ENCODE measurements at regions not wholly inside any gene's neighbourhood (a gene's known extent, or its start where the extent isn't known, plus 50 kb on each side); places are given as distances from the start of the nearest gene placed in this dataset.
A peak's percentile ranks its signal among the peaks of the same experiment; 100 is the strongest.
"Not testable (repeated sequence)": the region's sequence is repeated elsewhere in the genome, so short reads cannot be mapped to it uniquely, and the experiment has no call there.

DNA sequence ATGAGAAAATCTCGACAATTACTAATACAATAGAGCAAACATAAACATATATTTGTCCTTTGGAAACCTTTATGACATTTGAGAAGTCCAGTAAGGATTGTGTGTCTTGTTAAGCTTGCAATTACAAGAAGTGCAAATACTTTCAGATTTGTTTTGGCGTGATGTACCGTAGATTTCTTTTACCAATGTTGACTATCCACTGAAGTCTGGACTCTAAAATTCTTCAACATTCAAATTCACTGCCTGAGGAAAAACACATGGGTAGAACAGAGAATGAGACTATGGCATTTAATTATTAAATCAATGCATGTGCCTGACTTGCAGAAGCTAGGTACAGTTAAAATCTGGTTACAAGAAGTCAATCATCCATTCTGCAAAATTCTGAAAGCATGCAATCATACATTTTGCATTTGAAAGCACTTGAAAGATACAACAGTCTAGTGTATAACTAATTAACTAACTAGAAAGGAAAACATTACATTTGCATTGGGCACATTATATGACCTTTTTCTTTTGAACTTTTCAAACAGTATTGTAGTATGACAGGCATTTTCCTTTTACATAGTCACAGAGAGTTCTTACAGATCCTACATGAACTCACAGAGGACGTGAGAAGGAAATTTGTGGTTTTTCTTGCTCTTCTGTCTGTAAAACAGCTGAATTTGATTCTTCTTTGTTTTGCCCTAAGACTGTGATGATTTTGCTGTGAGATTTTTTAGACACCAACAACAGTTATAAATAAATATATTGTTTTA is 511.1 kb upstream of the ADGRL4 start:
- no peak for DNase-seq

DNA sequence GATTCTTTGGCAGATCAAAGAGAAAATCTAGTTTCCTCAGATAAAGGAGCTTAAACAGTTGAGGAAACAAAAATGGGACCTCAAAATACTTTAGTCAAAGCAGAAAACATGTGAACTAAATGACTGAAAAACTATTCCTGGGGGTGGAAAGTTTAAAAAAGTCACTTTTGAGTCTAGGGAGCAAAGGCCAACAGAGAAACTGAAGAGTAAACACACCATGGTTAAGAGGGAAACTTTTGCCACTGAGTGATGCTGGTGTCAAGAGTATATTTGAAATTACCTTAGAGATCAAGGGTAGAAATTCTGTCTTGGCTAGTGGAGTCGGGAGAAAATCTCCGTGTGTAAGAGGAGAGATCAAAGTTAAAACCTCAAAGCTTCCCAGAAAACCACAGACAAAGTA is 501.2 kb upstream of the ADGRL4 start:
- DNase-seq = no peak

DNA sequence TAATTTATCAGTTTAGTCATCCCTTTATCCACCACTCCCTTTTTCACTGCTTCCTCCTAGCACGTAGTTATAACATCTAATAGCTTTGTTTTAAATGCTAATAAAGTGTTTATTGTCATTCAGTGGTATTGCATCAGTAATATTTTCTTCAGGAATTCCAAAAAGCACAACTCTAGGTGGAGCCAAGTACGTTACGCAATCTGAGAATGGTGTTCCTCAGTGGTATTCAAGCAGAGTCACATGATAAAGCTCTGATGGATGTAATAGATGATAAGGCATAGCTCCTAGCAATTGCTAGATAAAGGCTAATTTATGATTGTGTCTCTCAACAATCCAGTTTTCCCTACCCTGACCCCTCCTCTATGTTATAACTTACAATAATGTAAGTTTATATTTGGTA is 494.6 kb upstream of the ADGRL4 start:
- no peak for DNase-seq

DNA sequence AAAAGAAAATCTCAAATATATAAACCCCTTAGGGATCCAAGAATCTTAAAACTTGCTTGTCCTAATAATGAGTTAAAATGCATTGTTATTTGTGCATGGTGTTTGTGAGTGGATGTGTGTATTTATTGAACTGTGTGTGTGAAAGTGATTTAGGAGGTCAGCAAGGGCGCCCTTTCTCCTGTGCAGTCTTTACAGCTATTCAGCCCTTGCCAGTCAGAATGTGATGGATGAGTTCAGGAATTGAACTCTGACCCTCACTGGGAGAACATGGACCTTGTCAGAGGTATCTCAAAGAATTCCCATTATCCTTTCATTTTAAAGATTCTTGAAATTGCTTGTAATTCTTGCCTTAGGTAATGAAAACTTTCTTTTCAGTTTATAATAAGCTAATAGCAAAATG is 493.0 kb upstream of the ADGRL4 start:
- no peak for DNase-seq

DNA sequence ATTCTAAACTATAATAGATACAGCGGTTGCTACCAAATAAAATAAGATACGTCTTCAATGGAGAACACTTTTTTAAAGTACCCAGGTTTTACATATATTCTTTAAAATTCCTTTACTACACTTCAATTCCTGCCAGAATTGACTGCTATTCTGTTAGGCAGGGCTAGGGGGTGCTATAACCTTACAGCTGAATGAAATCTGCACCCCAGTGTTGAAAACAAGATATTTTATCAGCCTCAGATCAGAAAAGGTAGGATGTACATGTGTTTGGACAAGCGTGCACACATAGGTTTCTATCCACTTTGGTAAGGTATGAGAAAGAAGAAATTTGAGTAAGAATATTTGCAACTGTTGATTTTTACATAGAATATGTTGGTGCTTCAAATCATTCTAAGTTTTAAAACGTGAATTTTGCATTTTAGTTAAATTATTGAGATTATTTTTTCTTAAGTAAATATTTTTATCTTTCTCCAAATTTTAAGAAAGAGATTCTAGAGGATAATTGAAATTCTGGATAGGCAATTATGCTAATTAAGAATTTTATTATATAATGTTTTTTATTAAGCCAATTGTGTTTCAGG is 490.8 kb upstream of the ADGRL4 start:
- peak; percentile 9 for DNase-seq

DNA sequence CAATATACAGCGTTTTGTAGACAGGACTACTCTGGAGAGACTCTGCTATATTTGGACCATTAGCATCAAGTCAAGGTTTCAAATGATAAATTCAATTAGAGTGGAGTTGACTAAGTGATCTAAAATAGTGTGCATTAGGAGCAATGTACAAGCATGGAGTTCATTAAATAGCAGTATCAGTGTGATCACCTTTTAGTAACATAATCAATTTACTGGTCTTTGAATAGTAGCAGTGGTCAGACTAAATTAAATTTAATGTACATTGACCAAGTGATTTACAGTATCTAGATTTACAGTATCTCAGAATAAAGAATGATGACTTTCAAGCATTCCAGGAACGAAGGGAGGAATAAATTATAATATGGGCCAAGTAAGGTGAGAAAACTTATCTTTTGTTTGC is 489.6 kb upstream of the ADGRL4 start:
- no peak for DNase-seq

DNA sequence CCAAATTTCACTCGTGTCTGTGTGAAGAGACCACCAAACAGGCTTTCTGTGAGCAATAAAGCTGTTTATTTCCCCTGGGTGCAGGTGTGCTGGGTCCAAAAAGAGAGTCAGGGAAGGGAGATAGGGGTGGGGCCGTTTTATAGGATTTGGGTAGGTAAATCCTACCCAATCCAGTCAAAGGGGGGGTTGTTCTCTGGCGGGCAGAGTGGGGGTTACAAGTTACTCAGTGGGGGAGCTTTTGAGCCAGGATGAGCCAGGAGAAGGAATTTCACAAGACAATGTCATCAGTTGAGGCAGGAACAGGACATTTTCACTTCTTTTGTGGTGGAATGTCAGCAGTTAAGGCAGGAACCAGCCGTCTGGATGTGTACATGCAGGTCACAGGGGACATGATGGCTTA is 487.2 kb upstream of the ADGRL4 start:
- DNase-seq = not testable (repeated sequence)

DNA sequence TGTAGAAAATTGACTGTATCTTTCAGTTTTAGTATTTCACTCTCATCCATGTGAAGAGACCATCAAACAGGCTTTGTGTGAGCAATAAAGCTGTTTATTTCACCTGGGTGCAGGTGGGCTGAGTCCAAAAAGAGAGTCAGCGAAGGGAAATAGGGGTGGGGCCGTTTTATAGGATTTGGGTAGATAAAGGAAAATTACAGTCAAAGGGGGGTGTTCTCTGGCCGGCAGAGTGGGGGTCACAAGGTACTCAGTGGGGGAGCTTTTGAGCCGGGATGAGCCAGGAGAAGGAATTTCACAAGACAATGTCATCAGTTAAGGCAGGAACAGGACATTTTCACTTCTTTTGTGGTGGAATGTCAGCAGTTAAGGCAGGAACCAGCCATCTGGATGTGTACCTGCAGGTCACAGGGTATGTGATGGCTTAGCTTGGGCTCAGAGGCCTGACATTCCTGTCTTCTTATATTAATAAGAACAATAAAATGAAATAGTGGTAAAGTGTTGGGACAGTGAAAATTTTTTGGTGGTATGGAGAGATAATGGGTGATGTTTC is 482.1 kb upstream of the ADGRL4 start:
- DNase-seq = not testable (repeated sequence)

DNA sequence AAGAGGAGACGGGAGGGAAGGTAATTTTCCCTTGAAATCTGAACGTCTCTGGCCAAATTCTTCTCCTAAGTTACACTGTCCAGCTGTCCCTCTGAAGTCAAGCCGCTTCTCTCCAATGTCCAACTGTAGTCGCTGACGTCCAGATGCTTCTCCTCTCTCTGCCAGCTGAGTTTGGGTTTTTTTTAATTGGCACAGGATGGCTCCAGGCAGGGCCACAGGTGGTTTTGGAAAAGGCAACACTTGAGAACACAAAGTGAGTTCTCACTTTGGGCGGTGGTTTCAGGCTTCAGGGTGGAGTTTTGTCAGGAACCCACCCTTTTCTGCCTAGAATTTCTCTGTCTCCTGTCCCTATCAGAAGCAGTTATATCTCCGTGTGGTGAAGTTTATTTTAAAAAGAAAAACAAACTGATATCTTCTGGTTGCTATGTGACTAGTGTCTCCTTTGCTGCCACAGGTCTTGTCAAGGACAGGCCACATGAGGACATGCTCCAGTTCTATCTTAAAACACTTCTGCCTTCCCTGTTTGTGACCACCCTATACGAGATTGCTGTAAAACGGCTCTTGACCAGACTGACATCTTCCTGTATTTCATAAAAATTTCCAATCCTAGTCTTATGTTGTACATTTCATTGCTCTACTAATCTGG is 472.3 kb upstream of the ADGRL4 start:
- DNase-seq = no peak

DNA sequence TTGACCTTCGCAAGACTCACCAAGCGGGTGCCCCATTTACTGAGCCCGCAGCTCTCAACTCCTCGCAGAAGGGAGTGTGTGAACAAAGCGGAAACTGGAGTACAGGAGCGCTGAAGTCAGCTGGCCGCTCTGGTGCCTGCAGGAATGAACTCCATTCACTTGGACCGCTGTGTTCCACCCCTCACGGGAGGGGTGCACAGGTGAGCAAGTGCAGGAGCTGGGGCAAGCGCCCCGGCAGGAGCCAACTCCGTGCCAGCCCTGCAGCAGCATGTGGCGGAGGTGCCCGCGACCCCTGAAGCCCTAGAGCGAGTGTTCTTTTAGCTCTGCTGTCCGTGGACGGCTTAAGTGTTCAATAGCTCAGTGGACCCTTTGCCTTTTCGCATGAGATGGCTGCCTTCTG is 471.6 kb upstream of the ADGRL4 start:
- DNase-seq = no peak

DNA sequence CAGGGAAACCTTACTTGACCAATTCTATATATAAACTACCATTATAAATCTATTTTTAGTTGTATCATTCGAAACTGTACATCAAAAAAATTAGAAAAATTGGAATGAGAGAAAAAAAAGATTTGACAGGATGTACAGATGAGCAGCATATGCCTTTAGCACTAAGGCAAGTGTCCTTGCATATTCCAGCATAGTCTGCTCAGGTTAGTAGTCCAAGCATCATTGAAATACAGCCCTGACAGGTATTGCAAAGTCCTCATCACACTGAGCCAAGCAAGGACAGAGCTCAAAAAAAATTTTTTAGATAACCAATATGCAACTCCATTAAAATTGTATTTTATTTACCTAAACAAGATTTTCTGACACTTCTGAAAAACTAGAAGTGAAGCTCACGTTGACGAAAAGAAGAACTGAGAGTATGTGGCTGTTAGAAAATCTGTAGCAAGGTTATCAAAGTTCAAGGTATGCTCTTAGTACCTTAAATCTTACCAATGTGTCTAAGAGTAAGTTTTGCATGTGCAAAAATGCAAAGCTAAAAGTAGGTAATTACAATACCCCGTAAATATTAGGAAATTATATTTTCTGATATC is 465.6 kb upstream of the ADGRL4 start:
- DNase-seq = no peak

DNA sequence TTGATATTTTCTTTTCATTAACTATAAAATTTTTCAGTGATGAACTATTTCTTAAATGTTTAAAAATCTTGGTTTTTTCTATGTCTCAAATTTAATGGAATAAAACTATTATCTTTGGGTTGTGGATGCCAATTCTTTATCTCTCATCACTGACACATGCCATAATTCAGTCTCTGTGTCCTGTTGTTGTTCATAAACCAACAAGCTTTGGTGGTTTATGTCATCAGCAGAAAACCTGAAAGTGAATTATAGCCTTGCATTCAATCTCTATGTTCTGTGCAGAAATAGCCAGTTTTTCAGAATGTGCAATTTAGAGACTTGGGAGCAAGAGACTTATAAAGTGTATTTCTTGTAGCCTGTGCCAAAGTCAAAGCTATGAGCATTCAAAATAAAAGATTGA is 462.6 kb upstream of the ADGRL4 start:
- no peak for DNase-seq

DNA sequence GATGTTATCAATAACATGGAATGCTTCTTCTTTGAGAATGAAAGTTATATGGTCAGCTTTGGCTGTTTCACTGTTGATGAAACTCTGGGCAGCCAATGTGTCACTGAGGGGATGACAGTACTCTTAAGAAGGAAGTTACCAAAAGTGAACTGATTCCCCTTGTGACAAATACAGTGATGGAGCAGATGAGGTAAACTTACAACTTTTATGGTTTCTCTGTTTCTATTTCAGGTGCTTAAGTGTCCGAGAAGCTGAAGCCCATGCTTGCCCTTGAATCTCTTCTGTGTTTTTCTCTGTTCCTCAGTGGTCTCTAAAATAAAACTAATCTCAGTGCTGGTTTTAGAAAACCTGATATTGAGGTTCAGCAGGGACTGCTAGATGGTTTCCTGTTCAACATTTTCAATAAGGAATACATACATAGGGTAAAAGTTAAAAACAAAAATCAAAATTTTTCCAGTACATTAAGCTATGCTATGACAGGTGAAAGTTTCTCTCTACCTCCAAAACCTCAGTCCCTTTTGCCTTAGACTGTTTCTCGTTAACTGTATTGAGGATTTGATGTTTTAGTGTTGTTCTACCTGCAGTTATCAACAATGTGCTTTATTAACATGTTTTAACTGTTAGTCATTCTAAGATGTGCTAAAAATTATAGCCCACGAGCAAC is 454.4 kb upstream of the ADGRL4 start:
- no peak for DNase-seq

DNA sequence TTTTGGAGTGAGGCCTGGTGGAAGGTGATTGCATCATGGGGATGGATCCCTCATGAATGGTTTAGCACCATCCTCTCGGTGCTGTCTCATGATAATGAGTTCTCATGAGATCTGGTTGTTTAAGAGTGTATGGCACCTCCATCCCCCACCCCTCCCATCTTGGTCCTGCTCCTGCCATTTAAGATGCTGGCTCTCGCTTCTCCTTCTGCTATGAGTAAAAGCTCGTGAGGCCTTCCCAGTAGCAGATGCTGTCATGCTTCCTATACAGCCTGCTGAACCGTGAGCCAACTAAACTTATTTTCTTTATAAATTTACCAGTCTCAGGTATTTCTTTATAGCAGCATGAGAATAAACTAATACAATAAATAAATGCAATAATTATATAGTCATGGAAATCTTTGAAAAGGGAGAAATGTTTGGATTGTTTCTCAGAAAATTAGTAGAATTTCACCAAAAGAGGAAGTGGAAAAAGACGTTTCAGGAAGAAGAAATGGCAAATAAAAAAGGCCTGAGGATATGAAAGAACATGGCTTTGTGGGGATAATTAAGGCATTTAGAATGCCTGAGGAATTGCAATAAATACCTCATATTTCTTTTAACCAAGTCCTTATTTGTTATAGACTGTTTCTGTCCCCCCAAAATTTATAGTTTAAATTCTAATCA is 451.2 kb upstream of the ADGRL4 start:
- DNase-seq = no peak

DNA sequence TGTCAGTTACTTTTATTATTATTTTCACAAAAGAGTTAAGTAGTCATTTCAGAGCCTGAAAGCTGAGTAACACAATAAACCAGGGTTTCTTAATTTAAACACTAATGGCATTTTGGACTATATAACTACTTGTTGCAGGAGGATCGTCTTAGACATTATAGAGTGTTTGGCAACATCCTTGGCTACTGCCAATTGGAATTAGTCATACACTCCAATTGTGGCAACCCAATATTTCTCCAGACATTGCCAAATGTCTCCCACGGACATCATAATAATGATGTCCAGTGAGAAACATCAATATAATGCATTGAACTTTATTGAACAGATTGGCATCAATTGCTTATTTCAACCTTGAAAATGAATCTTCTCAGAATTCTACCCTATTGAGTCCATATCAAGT is 441.9 kb upstream of the ADGRL4 start:
- no peak for DNase-seq

DNA sequence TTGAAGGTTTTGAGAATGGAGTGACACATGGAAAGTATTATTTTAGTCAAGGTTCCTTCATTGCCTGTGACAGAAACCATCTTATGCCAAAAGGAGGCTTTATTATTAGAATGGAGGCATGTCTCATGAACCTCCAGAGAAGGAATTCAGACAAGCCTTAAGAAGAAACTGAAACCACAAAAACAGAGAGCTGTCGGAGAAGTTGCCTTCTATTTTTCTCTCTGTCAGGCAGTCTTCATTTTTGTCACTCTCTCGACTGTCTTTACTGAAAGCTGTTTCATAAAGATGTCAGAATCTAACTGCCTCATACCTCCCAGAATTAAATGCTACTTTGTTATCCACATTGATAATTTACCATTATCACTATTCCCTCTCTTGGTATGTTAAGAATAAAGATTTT is 434.7 kb upstream of the ADGRL4 start:
- no peak for DNase-seq

DNA sequence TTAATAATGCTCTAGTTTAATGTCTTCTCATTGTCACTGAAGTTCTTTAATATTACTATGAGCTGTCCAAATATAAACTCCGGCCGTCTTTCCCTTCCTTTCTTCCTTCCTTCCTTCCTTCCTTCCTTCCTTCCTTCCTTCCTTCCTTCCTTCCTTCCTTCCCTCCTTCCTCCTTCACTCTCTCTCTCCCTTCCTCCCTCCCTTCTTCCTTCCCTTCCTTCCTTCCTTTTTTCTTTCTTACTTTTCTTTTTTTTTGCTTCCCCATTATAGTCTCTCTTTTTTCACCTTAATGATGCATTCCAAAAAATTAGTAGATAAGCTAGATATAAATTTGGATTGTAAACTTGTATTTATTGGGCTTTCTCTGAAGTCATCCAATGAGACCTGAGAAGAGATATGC is 431.0 kb upstream of the ADGRL4 start:
- DNase-seq = no peak

DNA sequence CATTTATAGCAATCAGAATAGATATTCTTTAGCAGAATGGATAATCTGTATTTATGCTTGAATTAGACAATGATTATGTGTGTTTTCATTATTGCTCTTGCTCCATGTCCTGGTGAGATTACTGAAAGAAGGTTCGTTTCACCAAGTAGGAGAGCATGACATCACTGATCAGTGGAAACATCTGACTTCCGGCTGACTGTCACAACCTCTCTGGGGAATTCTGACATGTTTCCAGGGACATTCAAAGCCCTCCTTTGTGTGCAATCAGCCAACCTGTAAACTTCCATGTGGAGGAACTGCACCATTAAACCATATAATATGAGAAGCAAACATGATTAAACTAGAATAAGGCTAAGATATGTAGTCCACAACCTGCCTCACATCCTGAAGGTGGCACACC is 424.8 kb upstream of the ADGRL4 start:
- no peak for DNase-seq

DNA sequence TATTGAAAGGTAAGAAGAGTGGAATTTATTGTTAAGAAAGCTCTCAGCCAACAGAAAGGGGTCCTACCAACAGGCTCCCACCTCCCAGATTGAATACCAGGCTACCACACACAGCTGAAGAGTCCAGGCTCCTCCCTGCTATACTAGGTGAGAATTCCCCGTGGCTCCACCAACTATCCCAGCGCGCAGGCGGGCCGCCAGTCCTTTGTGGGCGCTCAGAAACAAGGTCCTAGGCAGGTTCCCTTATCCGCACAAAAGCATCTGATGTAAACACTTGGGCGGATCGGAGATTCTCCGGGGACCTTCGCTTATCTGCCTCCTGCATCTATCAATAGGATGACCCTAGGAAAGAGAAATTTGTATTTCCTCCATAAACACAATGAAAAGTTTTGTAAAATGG is 423.9 kb upstream of the ADGRL4 start:
- DNase-seq = no peak

DNA sequence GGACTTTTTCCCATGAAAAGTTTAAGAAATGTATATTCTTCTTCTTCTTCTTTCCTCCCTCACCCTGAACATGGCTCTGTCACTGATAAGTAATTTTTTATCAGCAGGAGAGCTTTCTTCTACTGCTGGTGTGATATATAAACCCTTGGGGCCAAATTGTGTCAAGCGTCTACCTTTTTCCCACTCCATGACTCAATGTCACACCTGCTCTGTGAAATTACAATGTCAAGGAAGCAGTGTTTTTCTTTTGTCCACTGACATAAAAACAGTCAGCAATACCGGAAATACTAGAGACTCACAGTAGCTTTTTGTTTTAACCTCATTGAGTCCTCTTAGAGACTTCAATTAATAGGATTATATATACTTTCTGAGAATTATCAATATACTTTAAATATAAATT is 416.2 kb upstream of the ADGRL4 start:
- DNase-seq = peak; percentile 24

DNA sequence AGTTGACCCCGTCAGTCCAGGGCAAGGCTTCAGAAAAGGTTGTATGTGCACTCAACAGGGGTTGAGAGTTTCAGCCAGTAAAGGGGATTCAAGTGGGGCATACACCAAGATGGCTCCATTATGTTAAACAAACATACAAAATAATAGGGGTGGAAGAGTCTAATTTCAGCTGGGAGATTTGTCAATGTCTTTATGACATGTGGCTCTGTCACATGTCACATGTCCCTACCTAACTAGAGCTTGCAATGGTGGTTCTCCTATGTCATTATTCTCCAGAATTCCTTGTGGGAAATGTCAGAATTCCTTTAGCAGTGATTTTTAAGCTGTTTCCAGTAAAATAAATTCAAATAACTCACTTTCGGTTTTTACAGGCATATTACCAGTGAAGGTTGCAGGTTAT is 392.0 kb upstream of the ADGRL4 start:
- no peak for DNase-seq

DNA sequence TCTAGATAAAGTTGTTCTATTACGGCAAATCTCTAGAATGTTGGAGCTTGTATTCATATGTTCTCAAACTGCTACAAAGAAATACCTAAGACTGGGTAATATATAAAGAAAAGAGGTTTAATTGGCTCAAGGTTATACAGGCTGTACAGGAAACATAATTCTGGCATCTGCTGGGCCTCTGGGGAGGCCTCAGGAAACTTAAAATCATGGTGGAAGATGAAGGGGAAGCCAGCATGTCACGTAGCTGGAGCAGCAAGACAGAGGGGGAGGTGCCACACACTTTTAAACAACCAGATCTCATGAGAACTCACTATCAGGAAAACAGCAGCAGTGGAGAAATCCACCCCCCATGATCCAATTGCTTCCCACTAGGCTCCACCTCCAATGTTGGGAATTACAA is 390.4 kb upstream of the ADGRL4 start:
- no peak for DNase-seq

Data from NCI-H1436 (cell line).